SK-N-MC (cell line): ENCODE measurements at regions not wholly inside any gene's neighbourhood (a gene's known extent, or its start where the extent isn't known, plus 50 kb on each side); places are given as distances from the start of the nearest gene placed in this dataset.

Experiments
- EZH2 ChIP-seq: fragments of 200-600 bp; sonication (generic); IDR thresholded peaks from one replicate; pipeline ENCODE4 v1.6.1; 2017; ENCODE audit warnings: antibody characterized with exemption
- FOXP2 ChIP-seq: optimal IDR thresholded peaks from 2 replicates; pipeline ENCODE3; 2011; ENCODE audit warnings: mild to moderate bottlenecking, moderate library complexity; ENCODE audit not compliant: insufficient read depth; ENCODE audit errors: extremely low read length, control extremely low read depth
- POLR2AphosphoS5 ChIP-seq: IDR thresholded peaks from 2 replicates; pipeline ENCODE4 v1.6.1; 2012; ENCODE audit warnings: mild to moderate bottlenecking, low read depth, low read length, borderline replicate concordance

DNA sequence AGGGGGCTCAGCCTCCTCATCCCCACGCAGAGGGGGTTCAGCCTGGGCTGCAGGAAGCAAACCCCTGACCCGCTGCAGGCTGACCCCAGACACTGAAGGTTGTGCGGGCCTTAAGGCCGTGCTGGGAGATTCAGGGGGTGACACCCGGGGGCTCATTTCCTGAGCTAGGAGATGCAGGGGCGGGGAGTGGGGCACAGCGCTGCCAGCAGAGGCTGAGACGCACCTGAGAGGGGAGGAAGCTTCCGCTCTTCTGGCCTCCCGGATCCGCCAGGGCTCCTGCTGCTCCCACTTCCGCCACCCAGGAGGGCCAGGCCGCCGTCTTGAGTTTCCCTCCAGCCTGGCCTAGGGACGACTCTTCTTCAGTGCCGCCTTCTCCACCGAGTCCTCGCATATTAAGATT is 173.2 kb upstream of the FOXF1 start:
- no peak for TF ChIP-seq EZH2
- no peak for TF ChIP-seq POLR2AphosphoS5
- no peak for TF ChIP-seq FOXP2
